DND-41 (cell line): ENCODE measurements at regions not wholly inside any gene's neighbourhood (a gene's known extent, or its start where the extent isn't known, plus 50 kb on each side); places are given as distances from the start of the nearest gene placed in this dataset.
"Not testable (repeated sequence)": the region's sequence is repeated elsewhere in the genome, so short reads cannot be mapped to it uniquely, and the experiment has no call there.

Experiments
- ATAC-seq: fragments of 200-7000 bp; cut with Tn5 transposase; 3 replicates; pipeline ENCODE4 v1.9.1; 2021; ENCODE audit warnings: low read depth; ENCODE audit not compliant: insufficient read depth
- DNase-seq: peaks from one replicate; pipeline ENCODE4 v3.0.0-alpha.2; 2020
- H2AFZ ChIP-seq: 2 replicates; pipeline ENCODE4 v1.6.0; 2012; ENCODE audit warnings: low read depth, low read length
- H3K27ac ChIP-seq: 2 replicates; pipeline ENCODE4 v1.5.1; 2012; ENCODE audit warnings: low read length, inconsistent platforms
- H3K27me3 ChIP-seq: fragments of 200-600 bp; sonication (generic); 2 replicates; pipeline ENCODE4 v1.6.0; 2012; ENCODE audit warnings: low read length, mild to moderate bottlenecking, inconsistent platforms; ENCODE audit not compliant: insufficient read depth, poor library complexity
- H3K36me3 ChIP-seq: 2 replicates; pipeline ENCODE4 v1.5.1; 2012; ENCODE audit warnings: low read length, inconsistent platforms; ENCODE audit not compliant: insufficient read depth
- H3K4me1 ChIP-seq: 2 replicates; pipeline ENCODE4 v1.5.1; 2012; ENCODE audit warnings: mild to moderate bottlenecking, low read length; ENCODE audit not compliant: insufficient read depth
- H3K4me2 ChIP-seq: 2 replicates; pipeline ENCODE4 v1.6.0; 2012; ENCODE audit warnings: mild to moderate bottlenecking, moderate library complexity, low read length, inconsistent platforms; ENCODE audit not compliant: insufficient read depth
- H3K4me3 ChIP-seq, 2 experiments: fragments of 200-600 bp in 1 of 2; shearing (Covaris generic) in 1 of 2; 2 replicates each; pipeline ENCODE4 v1.5.1; 2012 to 2016; ENCODE audit warnings: inconsistent platforms in 2 of 2, low read length in 2 of 2, mild to moderate bottlenecking in 2 of 2, low read depth in 1 of 2, moderate library complexity in 1 of 2
- H3K79me2 ChIP-seq: 2 replicates; pipeline ENCODE4 v1.6.0; 2012; ENCODE audit warnings: low read length, inconsistent platforms; ENCODE audit not compliant: insufficient read depth
- H3K9ac ChIP-seq: 2 replicates; pipeline ENCODE4 v1.6.0; 2012; ENCODE audit warnings: low read depth, mild to moderate bottlenecking, inconsistent platforms, low read length, moderate library complexity
- H3K9me3 ChIP-seq: 2 replicates; pipeline ENCODE4 v1.5.1; 2012; ENCODE audit warnings: low read length, moderate library complexity, mild to moderate bottlenecking, inconsistent platforms; ENCODE audit not compliant: insufficient read depth, severe bottlenecking
- H4K20me1 ChIP-seq: 2 replicates; pipeline ENCODE4 v1.6.0; 2012; ENCODE audit warnings: low read length; ENCODE audit not compliant: insufficient read depth
- EZH2 ChIP-seq: IDR thresholded peaks from 3 replicates; pipeline ENCODE4 v1.6.1; 2012; ENCODE audit warnings: borderline replicate concordance, low read depth, mild to moderate bottlenecking, moderate library complexity, low read length, inconsistent platforms; ENCODE audit not compliant: severe bottlenecking
- TF ChIP-seq, protein P1 (sequence below): IDR thresholded peaks from 2 replicates; pipeline ENCODE4 v1.5.1; 2012; ENCODE audit warnings: borderline replicate concordance, low read length, moderate library complexity, mild to moderate bottlenecking; ENCODE audit not compliant: poor library complexity, severe bottlenecking; ENCODE audit errors: extremely low read depth

DNA sequence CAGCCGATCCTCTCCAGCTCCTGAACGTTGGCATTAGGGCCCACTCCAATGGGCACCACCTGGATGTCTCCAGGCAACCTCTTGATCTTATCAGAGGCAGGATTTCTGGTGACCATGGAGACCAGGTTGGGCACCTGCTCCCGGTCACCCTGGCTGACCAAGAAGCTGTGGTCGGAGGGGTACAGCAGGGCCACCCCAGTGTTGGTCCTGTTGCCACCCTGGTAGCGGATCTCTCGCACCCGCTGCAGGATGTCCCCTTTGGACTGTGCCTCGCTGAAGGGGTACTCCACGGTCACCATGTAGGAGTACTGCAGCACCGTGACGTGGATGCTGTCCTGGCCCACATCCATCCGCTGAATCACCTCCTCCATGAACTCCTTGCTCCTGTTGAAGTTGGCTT is 104.3 kb upstream of the CCT8L2 start:
- not testable (repeated sequence) for H3K4me3 ChIP-seq, H4K20me1 ChIP-seq, H3K36me3 ChIP-seq, H3K9me3 ChIP-seq, ATAC-seq, H3K79me2 ChIP-seq, DNase-seq, H3K9ac ChIP-seq, H3K4me2 ChIP-seq, H3K27ac ChIP-seq, H3K27me3 ChIP-seq, H3K4me1 ChIP-seq, H2AFZ ChIP-seq

DNA sequence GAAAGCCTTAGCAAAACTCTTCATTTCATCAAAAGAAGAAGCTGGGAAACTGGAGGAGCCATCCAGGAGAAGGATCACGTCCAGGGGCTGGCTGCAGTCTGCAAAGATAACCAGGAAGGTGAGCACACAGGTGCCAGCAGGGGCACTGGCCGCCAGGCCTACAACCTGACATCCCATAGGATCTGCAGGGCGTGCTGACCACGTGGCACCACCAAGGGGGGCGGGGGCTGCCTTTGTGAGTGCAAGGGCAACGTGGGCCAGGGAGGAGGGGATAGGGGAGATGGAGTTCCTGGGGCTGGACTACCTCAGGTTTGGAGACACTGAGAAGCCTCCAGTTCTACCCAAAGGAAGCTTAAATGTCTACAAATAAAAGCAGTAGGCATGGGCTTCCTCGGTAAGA is 102.7 kb upstream of the CCT8L2 start:
- Histone ChIP-seq H3K4me3 (no peak overlapping the region), H3K27ac (no peak overlapping the region), H3K4me2 (no peak overlapping the region), H3K79me2 (no peaks in the 10 kb centered on the region), H3K9me3 (no peaks in the 10 kb centered on the region), H4K20me1 (no peaks in the 10 kb centered on the region), H2AFZ (no peak overlapping the region), H3K4me1 (peaks cover 3% of the 10 kb centered on the region; the same call in 1 of the 2 replicates), H3K36me3 (no peaks in the 10 kb centered on the region), H3K27me3 (no peaks in the 10 kb centered on the region), H3K9ac (no peak overlapping the region)
- no peak for DNase-seq
- TF ChIP-seq, protein P1, sequence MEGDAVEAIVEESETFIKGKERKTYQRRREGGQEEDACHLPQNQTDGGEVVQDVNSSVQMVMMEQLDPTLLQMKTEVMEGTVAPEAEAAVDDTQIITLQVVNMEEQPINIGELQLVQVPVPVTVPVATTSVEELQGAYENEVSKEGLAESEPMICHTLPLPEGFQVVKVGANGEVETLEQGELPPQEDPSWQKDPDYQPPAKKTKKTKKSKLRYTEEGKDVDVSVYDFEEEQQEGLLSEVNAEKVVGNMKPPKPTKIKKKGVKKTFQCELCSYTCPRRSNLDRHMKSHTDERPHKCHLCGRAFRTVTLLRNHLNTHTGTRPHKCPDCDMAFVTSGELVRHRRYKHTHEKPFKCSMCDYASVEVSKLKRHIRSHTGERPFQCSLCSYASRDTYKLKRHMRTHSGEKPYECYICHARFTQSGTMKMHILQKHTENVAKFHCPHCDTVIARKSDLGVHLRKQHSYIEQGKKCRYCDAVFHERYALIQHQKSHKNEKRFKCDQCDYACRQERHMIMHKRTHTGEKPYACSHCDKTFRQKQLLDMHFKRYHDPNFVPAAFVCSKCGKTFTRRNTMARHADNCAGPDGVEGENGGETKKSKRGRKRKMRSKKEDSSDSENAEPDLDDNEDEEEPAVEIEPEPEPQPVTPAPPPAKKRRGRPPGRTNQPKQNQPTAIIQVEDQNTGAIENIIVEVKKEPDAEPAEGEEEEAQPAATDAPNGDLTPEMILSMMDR: no peak
- no peak for TF ChIP-seq EZH2
- no peak for ATAC-seq

DNA sequence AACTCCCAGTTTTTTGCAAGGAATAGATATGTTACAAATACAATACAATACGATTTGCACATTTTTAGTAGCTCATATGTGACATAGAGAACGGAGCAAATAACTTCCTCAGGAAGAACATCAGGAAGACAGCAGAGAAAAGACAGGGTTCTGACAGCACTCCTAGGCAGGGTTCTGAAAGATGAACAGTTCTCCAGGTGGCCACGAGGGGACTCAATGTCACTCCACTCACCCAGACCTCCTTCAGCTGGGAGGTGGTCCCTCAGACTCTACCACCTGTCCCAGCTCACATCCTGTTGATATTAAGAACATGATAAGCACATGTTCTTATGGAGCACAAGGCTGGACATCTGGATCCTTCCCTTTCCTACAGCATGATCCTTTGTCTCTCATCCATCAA is 101.1 kb upstream of the CCT8L2 start:
- not testable (repeated sequence) for H3K4me1 ChIP-seq, H3K27me3 ChIP-seq, H3K9ac ChIP-seq, H3K9me3 ChIP-seq, H3K4me2 ChIP-seq, H4K20me1 ChIP-seq, H2AFZ ChIP-seq, H3K79me2 ChIP-seq, H3K4me3 ChIP-seq, DNase-seq, H3K27ac ChIP-seq, H3K36me3 ChIP-seq
- ATAC-seq: peak; percentile 52; the same call in 1 of the 3 replicates

DNA sequence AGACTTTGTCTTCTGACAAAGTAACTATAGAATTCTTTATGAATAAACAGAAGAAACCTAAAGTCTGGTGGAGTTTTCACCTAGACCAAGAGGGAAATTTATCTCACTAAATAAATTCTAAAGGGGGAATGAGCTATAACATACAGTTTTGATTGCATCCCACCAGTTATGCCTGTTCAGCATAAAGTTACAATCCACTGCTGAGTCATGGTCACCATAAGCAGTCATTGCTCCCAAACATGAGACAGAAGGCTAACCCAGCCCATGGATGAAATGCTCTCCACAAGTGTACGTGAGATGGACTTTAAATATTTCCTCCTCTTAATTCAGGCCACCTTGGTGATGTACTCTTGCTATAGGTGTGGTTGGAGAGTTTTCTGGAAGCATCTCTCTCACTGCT is 96.7 kb upstream of the CCT8L2 start:
- not testable (repeated sequence) for H3K4me3 ChIP-seq

DNA sequence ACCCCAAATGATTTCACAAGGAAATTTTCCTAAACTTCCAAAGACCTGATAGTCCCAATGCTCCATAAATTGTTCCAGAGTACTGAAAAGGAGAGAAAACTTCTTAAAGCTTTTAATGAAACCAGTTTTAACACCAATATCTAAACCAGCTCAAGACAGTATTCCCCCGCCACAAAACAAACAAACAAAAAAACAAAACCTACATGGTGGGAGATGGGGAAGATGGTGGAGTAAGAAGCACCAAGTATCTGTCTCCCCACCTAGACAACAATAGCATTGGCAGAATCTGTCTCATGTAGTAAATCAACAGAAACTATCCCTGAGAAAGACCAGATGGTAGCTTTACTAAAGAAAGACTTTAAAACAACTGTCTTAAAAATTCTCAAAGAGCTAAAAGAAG is 88.7 kb upstream of the CCT8L2 start:
- H2AFZ ChIP-seq, H3K4me3 ChIP-seq, H3K4me2 ChIP-seq, H3K9me3 ChIP-seq, H3K4me1 ChIP-seq, ATAC-seq, DNase-seq, H3K36me3 ChIP-seq, H3K27me3 ChIP-seq, H3K27ac ChIP-seq, H3K79me2 ChIP-seq, H4K20me1 ChIP-seq, H3K9ac ChIP-seq: not testable (repeated sequence)

More for the DNA sequence above, 96.7 kb upstream of the CCT8L2 start:
- not testable (repeated sequence) for H3K79me2 ChIP-seq, H2AFZ ChIP-seq, H3K27ac ChIP-seq, H3K9me3 ChIP-seq, H3K36me3 ChIP-seq, H3K27me3 ChIP-seq, H3K4me2 ChIP-seq, H3K9ac ChIP-seq, DNase-seq, ATAC-seq, H3K4me1 ChIP-seq, H4K20me1 ChIP-seq

DNA sequence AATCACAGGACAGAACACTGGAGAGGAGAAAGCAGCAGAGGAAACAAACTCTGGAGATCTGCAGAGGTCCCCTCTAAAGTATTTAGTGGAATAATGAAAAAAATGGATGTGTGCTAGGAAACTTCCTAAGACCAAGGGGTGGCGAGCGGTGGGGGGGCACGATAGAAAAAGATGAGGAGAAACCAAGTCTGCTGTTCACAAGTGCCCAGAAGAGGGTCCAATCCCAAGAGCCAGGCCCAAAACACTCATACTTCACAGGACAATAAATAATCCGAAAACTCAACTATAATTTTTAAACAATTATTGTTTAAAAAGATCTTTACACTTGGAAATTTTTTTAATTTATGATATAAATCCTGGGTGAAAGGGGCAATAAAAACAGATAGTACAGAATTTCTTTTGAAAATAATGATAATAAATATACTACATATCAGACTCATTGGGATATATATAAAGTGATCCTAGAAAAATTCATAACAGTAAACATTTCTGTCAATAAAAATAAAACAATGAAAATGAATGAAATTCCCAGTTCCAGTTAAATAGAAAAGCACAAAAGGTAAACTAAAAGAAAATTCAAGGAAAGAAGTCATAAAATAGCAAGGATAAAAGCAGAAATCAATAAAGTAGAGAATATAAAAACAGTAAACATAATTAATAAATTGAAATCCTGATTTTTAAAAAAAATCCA is 87.7 kb upstream of the CCT8L2 start:
- H4K20me1 ChIP-seq, DNase-seq, H3K4me2 ChIP-seq, H3K9me3 ChIP-seq, H3K4me1 ChIP-seq, H2AFZ ChIP-seq, H3K79me2 ChIP-seq, H3K36me3 ChIP-seq, H3K27ac ChIP-seq, ATAC-seq, H3K9ac ChIP-seq, H3K27me3 ChIP-seq, H3K4me3 ChIP-seq: not testable (repeated sequence)

DNA sequence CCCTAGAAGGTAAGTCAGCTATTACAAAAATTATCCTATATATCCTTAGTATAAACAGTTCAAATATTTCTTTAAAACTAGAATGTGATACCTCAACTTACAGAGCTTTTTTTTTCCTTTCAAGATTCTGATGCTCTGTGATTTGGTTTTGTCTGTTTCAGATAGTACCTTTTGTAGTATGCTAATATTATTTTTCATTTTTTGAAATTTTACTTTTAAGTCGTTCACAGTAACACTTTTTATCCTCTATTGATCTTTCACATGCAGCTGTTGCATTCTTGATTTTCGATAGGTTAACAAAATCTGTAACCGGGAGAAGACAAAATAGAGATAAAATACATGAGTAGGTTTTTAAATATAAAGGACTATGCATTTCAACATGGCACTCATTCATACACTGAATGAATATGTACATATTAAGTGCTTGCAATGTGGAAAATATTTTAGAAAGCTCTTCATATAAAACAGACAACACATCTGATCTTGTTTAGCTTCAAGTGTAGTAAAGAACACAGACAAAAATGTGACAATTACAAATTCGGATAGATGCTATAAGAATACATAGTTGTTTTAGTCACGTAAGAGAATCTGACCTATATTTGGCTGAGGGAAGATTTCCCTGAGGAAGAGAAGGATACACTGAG is 86.7 kb upstream of the CCT8L2 start:
- not testable (repeated sequence) for DNase-seq, H3K9me3 ChIP-seq, H3K27ac ChIP-seq, H3K4me3 ChIP-seq, H3K4me1 ChIP-seq, H3K4me2 ChIP-seq, ATAC-seq, H2AFZ ChIP-seq, H3K36me3 ChIP-seq, H4K20me1 ChIP-seq, H3K27me3 ChIP-seq, H3K9ac ChIP-seq, H3K79me2 ChIP-seq
